ENCODE measurements at regions not wholly inside any gene's neighbourhood (a gene's known extent, or its start where the extent isn't known, plus 50 kb on each side); places are given as distances from the start of the nearest gene placed in this dataset.

GRCh38 chr1:163703794-163704193, 382.0 kb downstream of the NUF2 start:
- intact Hi-C loops (cut with DNase I): no loop called here
- Histone ChIP-seq H3K27me3 (ENCODE audit: control insufficient read depth in 1 of 2, insufficient read depth in 2 of 2, low read length in 1 of 2) (no peaks in the 10 kb centered on the region), H3K4me1 (ENCODE audit: control insufficient read depth in 1 of 2, insufficient read depth in 2 of 2, low read length in 2 of 2) (no peaks in the 10 kb centered on the region), H3K36me3 (ENCODE audit: control insufficient read depth in 1 of 2, insufficient read depth in 2 of 2, low read length in 1 of 2) (no peaks in the 10 kb centered on the region), H3K27ac (ENCODE audit: low read depth in 1 of 2, low read length in 2 of 2) (no peak overlapping the region), H3K9me3 (ENCODE audit: control insufficient read depth, low read length) (peaks cover 2% of the 10 kb centered on the region), H3K4me3 (ENCODE audit: low read length in 2 of 2) (no peak overlapping the region)
- DNase-seq (no peak), ATAC-seq (ENCODE audit: low FRiP score) (no peak)
- 61 to 73% methylated on average over 1 of the region's 1 CpG for WGBS, 2 donors

GRCh38 chr1:163706915-163707314, 385.2 kb downstream of the NUF2 start:
- WGBS, 2 donors: 24 to 53% methylated on average over 1 of the region's 1 CpG
- no peak for DNase-seq

GRCh38 chr1:163709636-163710035, 387.9 kb downstream of the NUF2 start:
- no peaks in the 10 kb centered on the region for H3K36me3 ChIP-seq (ENCODE audit: control insufficient read depth in 1 of 2, insufficient read depth in 2 of 2, low read length in 1 of 2)

More at GRCh38 chr1:163706915-163707314, 385.2 kb downstream of the NUF2 start:
- Histone ChIP-seq H3K27me3 (ENCODE audit: control insufficient read depth in 1 of 2, insufficient read depth in 2 of 2, low read length in 1 of 2) (no peaks in the 10 kb centered on the region), H3K27ac (ENCODE audit: low read depth in 1 of 2, low read length in 2 of 2) (no peak overlapping the region), H3K4me1 (ENCODE audit: control insufficient read depth in 1 of 2, insufficient read depth in 2 of 2, low read length in 2 of 2) (no peaks in the 10 kb centered on the region), H3K9me3 (ENCODE audit: control insufficient read depth, low read length) (peaks cover 2% of the 10 kb centered on the region), H3K36me3 (ENCODE audit: control insufficient read depth in 1 of 2, insufficient read depth in 2 of 2, low read length in 1 of 2) (no peaks in the 10 kb centered on the region), H3K4me3 (ENCODE audit: low read length in 2 of 2) (no peak overlapping the region)
- intact Hi-C loops (cut with DNase I): no loop called here
- no peak for ATAC-seq (ENCODE audit: low FRiP score)

GRCh38 chr1:163712321-163712720, 390.6 kb downstream of the NUF2 start:
- intact Hi-C loops (cut with DNase I): no loop called here
- ATAC-seq (ENCODE audit: low FRiP score): no peak
- WGBS, 2 donors: 93% methylated on average over 3 of the region's 3 CpGs
- H3K9me3 ChIP-seq (ENCODE audit: control insufficient read depth, low read length): peaks cover 2% of the 10 kb centered on the region
- no peak overlapping the region for H3K4me3 ChIP-seq (ENCODE audit: low read length in 2 of 2)
- H3K4me1 ChIP-seq (ENCODE audit: control insufficient read depth in 1 of 2, insufficient read depth in 2 of 2, low read length in 2 of 2): no peaks in the 10 kb centered on the region
- no peak overlapping the region for H3K27ac ChIP-seq (ENCODE audit: low read depth in 1 of 2, low read length in 2 of 2)
- no peaks in the 10 kb centered on the region for H3K27me3 ChIP-seq (ENCODE audit: control insufficient read depth in 1 of 2, insufficient read depth in 2 of 2, low read length in 1 of 2)
- no peaks in the 10 kb centered on the region for H3K36me3 ChIP-seq (ENCODE audit: control insufficient read depth in 1 of 2, insufficient read depth in 2 of 2, low read length in 1 of 2)
- no peak for DNase-seq

More at GRCh38 chr1:163709636-163710035, 387.9 kb downstream of the NUF2 start:
- H3K4me1 ChIP-seq (ENCODE audit: control insufficient read depth in 1 of 2, insufficient read depth in 2 of 2, low read length in 2 of 2): no peaks in the 10 kb centered on the region
- ATAC-seq (ENCODE audit: low FRiP score) (no peak), DNase-seq (no peak)
- H3K27ac ChIP-seq (ENCODE audit: low read depth in 1 of 2, low read length in 2 of 2): no peak overlapping the region
- intact Hi-C loops (cut with DNase I): no loop called here
- H3K27me3 ChIP-seq (ENCODE audit: control insufficient read depth in 1 of 2, insufficient read depth in 2 of 2, low read length in 1 of 2): no peaks in the 10 kb centered on the region
- H3K9me3 ChIP-seq (ENCODE audit: control insufficient read depth, low read length): peaks cover 2% of the 10 kb centered on the region
- H3K4me3 ChIP-seq (ENCODE audit: low read length in 2 of 2): no peak overlapping the region
- WGBS, 2 donors: 88 to 100% methylated on average over 1 of the region's 1 CpG

GRCh38 chr1:163720294-163720693, 398.5 kb downstream of the NUF2 start:
- intact Hi-C loops (cut with DNase I): no loop called here
- 88 to 89% methylated on average over 3 of the region's 3 CpGs for WGBS, 2 donors
- Histone ChIP-seq H3K27me3 (ENCODE audit: control insufficient read depth in 1 of 2, insufficient read depth in 2 of 2, low read length in 1 of 2) (peaks cover 0 to 1% of the 10 kb centered on the region in 2 donors), H3K27ac (ENCODE audit: low read depth in 1 of 2, low read length in 2 of 2) (no peak overlapping the region), H3K36me3 (ENCODE audit: control insufficient read depth in 1 of 2, insufficient read depth in 2 of 2, low read length in 1 of 2) (no peaks in the 10 kb centered on the region), H3K4me3 (ENCODE audit: low read length in 2 of 2) (no peak overlapping the region), H3K4me1 (ENCODE audit: control insufficient read depth in 1 of 2, insufficient read depth in 2 of 2, low read length in 2 of 2) (no peaks in the 10 kb centered on the region), H3K9me3 (ENCODE audit: control insufficient read depth, low read length) (no peaks in the 10 kb centered on the region)
- DNase-seq (no peak), ATAC-seq (ENCODE audit: low FRiP score) (no peak)

- Histone ChIP-seq H3K27ac (ENCODE audit: low read depth in 1 of 2, low read length in 2 of 2) (no peak overlapping the region), H3K9me3 (ENCODE audit: control insufficient read depth, low read length) (no peaks in the 10 kb centered on the region), H3K4me3 (ENCODE audit: low read length in 2 of 2) (no peak overlapping the region), H3K4me1 (ENCODE audit: control insufficient read depth in 1 of 2, insufficient read depth in 2 of 2, low read length in 2 of 2) (no peaks in the 10 kb centered on the region), H3K27me3 (ENCODE audit: control insufficient read depth in 1 of 2, insufficient read depth in 2 of 2, low read length in 1 of 2) (peaks cover 0 to 5% of the 10 kb centered on the region in 2 donors), H3K36me3 (ENCODE audit: control insufficient read depth in 1 of 2, insufficient read depth in 2 of 2, low read length in 1 of 2) (no peaks in the 10 kb centered on the region)
- intact Hi-C loops (cut with DNase I): no loop called here
- ATAC-seq (ENCODE audit: low FRiP score) (no peak), DNase-seq (no peak)
Measured at GRCh38 chr1:163725551-163725950, 403.8 kb downstream of the NUF2 start.

- no peaks in the 10 kb centered on the region for H3K36me3 ChIP-seq (ENCODE audit: control insufficient read depth in 1 of 2, insufficient read depth in 2 of 2, low read length in 1 of 2)
- no peak for ATAC-seq (ENCODE audit: low FRiP score)
- no peaks in the 10 kb centered on the region for H3K9me3 ChIP-seq (ENCODE audit: control insufficient read depth, low read length)
- DNase-seq: no peak
- H3K27ac ChIP-seq (ENCODE audit: low read depth in 1 of 2, low read length in 2 of 2): no peak overlapping the region
- peaks cover 0 to 3% of the 10 kb centered on the region in 2 donors for H3K27me3 ChIP-seq (ENCODE audit: control insufficient read depth in 1 of 2, insufficient read depth in 2 of 2, low read length in 1 of 2)
- no peak overlapping the region for H3K4me3 ChIP-seq (ENCODE audit: low read length in 2 of 2)
- WGBS, 2 donors: 3 to 7% methylated on average over 3 of the region's 3 CpGs
- intact Hi-C loops (cut with DNase I): no loop called here
- no peaks in the 10 kb centered on the region for H3K4me1 ChIP-seq (ENCODE audit: control insufficient read depth in 1 of 2, insufficient read depth in 2 of 2, low read length in 2 of 2)
Measured at GRCh38 chr1:163730411-163730821, 408.7 kb downstream of the NUF2 start.

- Histone ChIP-seq H3K9me3 (ENCODE audit: control insufficient read depth, low read length) (no peaks in the 10 kb centered on the region), H3K4me3 (ENCODE audit: low read length in 2 of 2) (no peak overlapping the region), H3K27ac (ENCODE audit: low read depth in 1 of 2, low read length in 2 of 2) (no peak overlapping the region), H3K4me1 (ENCODE audit: control insufficient read depth in 1 of 2, insufficient read depth in 2 of 2, low read length in 2 of 2) (no peaks in the 10 kb centered on the region), H3K27me3 (ENCODE audit: control insufficient read depth in 1 of 2, insufficient read depth in 2 of 2, low read length in 1 of 2) (no peaks in the 10 kb centered on the region), H3K36me3 (ENCODE audit: control insufficient read depth in 1 of 2, insufficient read depth in 2 of 2, low read length in 1 of 2) (no peaks in the 10 kb centered on the region)
- WGBS, 2 donors: 12 to 16% methylated on average over 2 of the region's 2 CpGs
- DNase-seq (no peak), ATAC-seq (ENCODE audit: low FRiP score) (no peak)
- intact Hi-C loops (cut with DNase I): no loop called here
Measured at GRCh38 chr1:163737261-163737660, 415.5 kb downstream of the NUF2 start.

GRCh38 chr1:163744301-163744887, 422.6 kb downstream of the NUF2 start:
- intact Hi-C loops (cut with DNase I): no loop called here
- Histone ChIP-seq H3K36me3 (ENCODE audit: control insufficient read depth in 1 of 2, insufficient read depth in 2 of 2, low read length in 1 of 2) (no peaks in the 10 kb centered on the region), H3K4me1 (ENCODE audit: control insufficient read depth in 1 of 2, insufficient read depth in 2 of 2, low read length in 2 of 2) (no peaks in the 10 kb centered on the region), H3K27ac (ENCODE audit: low read depth in 1 of 2, low read length in 2 of 2) (no peak overlapping the region), H3K4me3 (ENCODE audit: low read length in 2 of 2) (no peak overlapping the region), H3K27me3 (ENCODE audit: control insufficient read depth in 1 of 2, insufficient read depth in 2 of 2, low read length in 1 of 2) (no peaks in the 10 kb centered on the region), H3K9me3 (ENCODE audit: control insufficient read depth, low read length) (peaks cover 2% of the 10 kb centered on the region)
- ATAC-seq (ENCODE audit: low FRiP score): no peak
- no peak for DNase-seq
- WGBS, 2 donors: 85% methylated on average over 2 of the region's 2 CpGs
